GM12874 (cell line): ENCODE measurements at regions not wholly inside any gene's neighbourhood (a gene's known extent, or its start where the extent isn't known, plus 50 kb on each side); places are given as distances from the start of the nearest gene placed in this dataset.

Experiments
- TF ChIP-seq, protein P1 (sequence below): IDR thresholded peaks from 2 replicates; pipeline ENCODE4 v1.5.1; 2011; ENCODE audit warnings: low read depth, mild to moderate bottlenecking, control low read depth, low read length, moderate library complexity; ENCODE audit not compliant: insufficient read depth

DNA sequence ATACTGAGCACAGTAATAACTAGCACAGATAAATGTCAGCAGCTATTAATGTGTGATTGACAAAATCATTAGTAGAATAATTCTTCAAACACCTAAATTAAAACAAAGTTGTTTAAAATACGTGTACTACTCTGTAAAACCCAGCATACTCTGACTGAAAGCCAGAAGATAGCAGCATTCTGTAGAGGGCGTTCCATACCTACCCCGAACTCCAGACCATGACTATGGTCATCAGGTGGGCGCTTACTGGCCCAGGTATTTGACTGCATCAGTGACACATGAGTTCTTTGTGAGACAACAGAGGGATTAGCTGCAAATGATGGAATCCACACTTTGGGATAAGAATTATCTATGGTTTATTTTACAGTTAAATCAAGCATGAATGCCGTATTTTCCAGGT is 139.7 kb upstream of the POGK start:
- TF ChIP-seq, protein P1, sequence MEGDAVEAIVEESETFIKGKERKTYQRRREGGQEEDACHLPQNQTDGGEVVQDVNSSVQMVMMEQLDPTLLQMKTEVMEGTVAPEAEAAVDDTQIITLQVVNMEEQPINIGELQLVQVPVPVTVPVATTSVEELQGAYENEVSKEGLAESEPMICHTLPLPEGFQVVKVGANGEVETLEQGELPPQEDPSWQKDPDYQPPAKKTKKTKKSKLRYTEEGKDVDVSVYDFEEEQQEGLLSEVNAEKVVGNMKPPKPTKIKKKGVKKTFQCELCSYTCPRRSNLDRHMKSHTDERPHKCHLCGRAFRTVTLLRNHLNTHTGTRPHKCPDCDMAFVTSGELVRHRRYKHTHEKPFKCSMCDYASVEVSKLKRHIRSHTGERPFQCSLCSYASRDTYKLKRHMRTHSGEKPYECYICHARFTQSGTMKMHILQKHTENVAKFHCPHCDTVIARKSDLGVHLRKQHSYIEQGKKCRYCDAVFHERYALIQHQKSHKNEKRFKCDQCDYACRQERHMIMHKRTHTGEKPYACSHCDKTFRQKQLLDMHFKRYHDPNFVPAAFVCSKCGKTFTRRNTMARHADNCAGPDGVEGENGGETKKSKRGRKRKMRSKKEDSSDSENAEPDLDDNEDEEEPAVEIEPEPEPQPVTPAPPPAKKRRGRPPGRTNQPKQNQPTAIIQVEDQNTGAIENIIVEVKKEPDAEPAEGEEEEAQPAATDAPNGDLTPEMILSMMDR, result no peak

DNA sequence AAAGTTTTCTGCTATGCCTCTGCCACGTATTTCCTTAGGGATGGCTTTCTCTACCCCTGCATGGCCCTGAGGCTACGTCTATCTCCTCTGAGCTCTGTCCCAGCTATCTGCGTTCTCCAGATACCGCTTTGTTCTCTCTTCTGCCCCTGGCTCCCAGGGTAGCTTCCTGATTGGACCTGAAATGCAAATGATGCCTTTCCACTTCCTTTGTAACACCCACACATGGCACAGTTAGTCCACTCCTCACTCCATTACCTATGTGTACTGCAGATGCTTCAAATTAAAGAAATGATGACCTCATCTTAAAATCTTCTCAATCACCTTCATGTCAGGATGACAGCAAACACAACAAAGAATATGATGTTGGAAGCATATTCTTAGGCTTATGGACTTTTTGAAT is 138.6 kb upstream of the POGK start:
- TF ChIP-seq, protein P1, result no peak

DNA sequence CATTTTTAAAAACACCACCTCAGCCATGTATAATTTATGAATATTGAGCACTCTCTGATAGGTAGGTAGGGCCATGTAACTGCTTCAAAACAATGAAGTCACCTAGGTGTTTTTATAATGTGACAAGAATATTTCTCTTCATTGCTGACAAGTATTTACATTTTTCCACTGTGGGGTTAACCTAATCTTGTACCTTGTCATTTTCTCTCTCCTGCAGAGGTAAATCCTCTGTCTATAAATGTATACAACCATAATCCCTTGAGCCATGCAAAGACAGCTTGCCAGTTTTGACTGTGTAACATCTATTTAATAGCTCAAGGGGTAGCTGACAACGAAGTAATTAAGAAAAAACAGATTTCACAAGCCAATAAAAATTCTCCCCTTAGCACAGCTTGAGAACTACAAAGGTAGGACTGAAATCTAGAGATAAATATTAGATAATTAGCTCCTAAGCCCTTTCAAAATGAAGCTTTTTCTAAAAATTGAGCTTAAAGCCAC is 137.6 kb upstream of the POGK start:
- TF ChIP-seq, protein P1, result no peak

DNA sequence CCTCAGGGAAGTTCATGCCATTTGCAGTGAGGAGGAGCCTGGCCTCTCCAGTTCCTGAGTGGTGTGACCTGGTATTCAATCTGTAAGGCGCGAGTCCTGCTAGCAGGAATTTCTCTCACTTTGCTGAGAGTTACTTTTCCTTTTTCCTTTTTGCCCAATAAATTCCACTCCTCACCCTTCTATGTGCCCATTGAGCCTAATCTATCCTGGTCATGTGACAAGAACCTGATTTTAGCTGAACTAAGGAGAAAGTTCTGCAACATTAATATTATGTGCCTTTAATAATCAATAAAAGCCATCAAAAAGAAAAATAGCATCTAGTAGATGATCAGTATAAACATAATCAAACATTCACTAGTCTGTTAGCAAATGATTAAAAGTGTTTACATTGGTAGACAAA is 136.1 kb upstream of the POGK start:
- TF ChIP-seq, protein P1, result no peak

DNA sequence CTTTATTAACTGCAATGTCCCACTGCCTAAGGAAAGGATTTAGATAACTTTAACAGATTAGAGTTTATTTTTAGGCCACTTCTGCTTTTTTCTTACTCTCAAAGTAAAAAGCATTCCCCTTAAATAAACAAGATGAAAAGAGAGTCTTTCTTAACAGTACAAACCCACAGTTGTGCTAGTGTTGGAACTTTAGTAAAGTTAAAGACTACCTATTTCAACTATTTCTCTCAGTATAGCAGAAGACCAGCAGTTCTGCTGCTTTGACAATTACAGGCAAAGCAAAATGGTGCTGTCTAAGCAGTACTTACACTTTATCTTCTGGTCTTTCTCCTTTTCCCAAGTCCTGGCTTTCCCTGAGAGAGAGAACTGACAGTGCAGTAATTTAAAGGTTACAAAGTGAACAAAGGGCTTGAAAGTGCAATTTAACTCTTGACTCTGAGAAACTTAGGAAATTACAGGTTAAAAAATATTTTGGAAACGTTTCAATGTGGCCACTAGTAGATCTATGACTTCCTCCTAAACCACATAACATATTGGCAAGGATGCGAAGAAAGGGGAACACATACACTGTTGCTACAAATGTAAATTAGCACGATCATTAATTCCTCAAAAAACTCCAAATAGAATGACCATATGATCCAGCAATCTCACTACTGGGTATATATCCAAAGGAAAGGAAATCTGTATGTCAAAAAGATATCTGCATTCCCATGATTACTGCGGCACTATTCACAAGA is 135.4 kb upstream of the POGK start:
- TF ChIP-seq, protein P1, result no peak

DNA sequence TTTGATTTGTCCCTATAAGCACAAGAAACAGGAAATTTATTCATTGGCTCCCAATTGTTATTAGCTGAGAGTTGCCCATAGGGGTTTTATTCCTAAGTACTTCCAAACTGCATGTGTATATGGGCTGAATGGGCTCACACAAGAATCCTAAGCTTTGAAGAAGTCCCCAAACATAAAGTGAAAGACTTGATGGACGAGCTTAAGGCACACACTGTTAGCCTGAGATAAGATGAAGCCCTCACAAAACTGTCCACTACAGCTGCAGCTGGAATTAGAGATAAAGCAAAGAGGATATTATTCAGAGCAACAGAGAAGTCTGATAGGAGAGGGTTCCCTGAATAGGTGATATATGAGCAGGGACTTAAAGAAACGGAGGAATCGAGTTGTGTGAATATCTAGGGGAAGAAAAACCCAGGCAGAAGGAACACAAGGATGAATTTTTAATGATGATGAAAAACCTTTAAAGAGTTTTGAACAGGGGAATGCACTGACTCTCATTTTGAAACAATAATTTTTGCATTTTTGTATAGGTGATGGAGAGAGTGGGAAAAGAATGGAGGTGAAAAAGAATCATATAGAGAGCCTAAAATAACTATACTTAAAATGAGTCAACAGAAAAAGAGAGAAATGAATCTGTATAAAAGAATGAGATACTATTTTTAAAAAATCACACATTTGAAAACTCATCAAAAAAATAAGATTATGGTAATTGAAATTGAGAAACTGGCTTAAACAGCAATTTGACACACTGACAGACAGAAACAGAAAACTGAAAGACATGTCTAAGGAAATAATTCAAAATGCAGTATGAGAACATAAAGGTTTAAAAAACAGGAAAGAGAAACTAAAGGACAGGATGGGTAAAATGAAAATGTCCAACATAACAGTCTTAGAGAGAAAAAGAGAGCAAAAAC is 133.6 kb upstream of the POGK start:
- TF ChIP-seq, protein P1, result no peak

DNA sequence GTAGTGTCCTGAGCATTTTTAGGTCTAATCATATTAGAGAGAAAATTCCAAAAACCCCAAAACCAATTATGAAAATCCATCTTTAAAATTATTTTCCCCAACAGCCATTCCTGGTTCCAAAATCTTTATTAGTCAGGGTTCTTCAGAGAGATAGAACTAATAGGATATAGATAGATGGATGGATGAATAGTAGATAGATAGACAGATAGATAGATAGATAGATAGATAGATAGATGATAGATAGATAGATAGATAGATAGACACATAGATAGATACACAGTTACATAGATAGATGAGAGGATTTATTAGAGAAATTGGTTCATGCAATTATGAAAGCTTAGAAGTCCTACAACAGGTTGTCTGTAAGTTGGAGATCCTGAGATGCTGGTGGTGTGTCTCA is 122.7 kb upstream of the POGK start:
- TF ChIP-seq, protein P1, result no peak
